ENCODE measurements at regions not wholly inside any gene's neighbourhood (a gene's known extent, or its start where the extent isn't known, plus 50 kb on each side); places are given as distances from the start of the nearest gene placed in this dataset.
"Not testable (repeated sequence)": the region's sequence is repeated elsewhere in the genome, so short reads cannot be mapped to it uniquely, and the experiment has no call there.

- no peaks in the 10 kb centered on the region for H3K4me1 ChIP-seq (ENCODE audit: control insufficient read depth, insufficient read depth, low read length)
- no peaks in the 10 kb centered on the region for H3K9me3 ChIP-seq (ENCODE audit: control insufficient read depth, insufficient read depth, low read length)
- no peak overlapping the region for H3K4me3 ChIP-seq (ENCODE audit: low read depth, low read length)
- no peaks in the 10 kb centered on the region for H3K27me3 ChIP-seq (ENCODE audit: control insufficient read depth, insufficient read depth, low read length)
- H3K36me3 ChIP-seq (ENCODE audit: control insufficient read depth, insufficient read depth, low read length) = no peaks in the 10 kb centered on the region
- no peak overlapping the region for H3K9ac ChIP-seq (ENCODE audit: low read depth, low read length)
Measured at GRCh38 chr13:48813518-48813917, 159.8 kb downstream of the CYSLTR2 start.

GRCh38 chr13:48816700-48817099 is 159.0 kb upstream of the FNDC3A start:
- H3K9me3 ChIP-seq (ENCODE audit: control insufficient read depth, insufficient read depth, low read length) = no peaks in the 10 kb centered on the region
- H3K27me3 ChIP-seq (ENCODE audit: control insufficient read depth, insufficient read depth, low read length) = no peaks in the 10 kb centered on the region
- no peak overlapping the region for H3K9ac ChIP-seq (ENCODE audit: low read depth, low read length)
- no peak overlapping the region for H3K4me3 ChIP-seq (ENCODE audit: low read depth, low read length)
- no peaks in the 10 kb centered on the region for H3K4me1 ChIP-seq (ENCODE audit: control insufficient read depth, insufficient read depth, low read length)
- no peaks in the 10 kb centered on the region for H3K36me3 ChIP-seq (ENCODE audit: control insufficient read depth, insufficient read depth, low read length)

- Histone ChIP-seq H3K9me3 (ENCODE audit: control insufficient read depth, insufficient read depth, low read length) (no peaks in the 10 kb centered on the region), H3K9ac (ENCODE audit: low read depth, low read length) (no peak overlapping the region), H3K4me3 (ENCODE audit: low read depth, low read length) (no peak overlapping the region), H3K4me1 (ENCODE audit: control insufficient read depth, insufficient read depth, low read length) (no peaks in the 10 kb centered on the region), H3K27me3 (ENCODE audit: control insufficient read depth, insufficient read depth, low read length) (no peaks in the 10 kb centered on the region), H3K36me3 (ENCODE audit: control insufficient read depth, insufficient read depth, low read length) (no peaks in the 10 kb centered on the region)
Measured at GRCh38 chr13:48817166-48817802, 158.4 kb upstream of the FNDC3A start.

GRCh38 chr13:48818495-48819356 is 157.0 kb upstream of the FNDC3A start:
- H3K9ac ChIP-seq (ENCODE audit: low read depth, low read length) = no peak overlapping the region
- no peaks in the 10 kb centered on the region for H3K4me1 ChIP-seq (ENCODE audit: control insufficient read depth, insufficient read depth, low read length)
- no peaks in the 10 kb centered on the region for H3K9me3 ChIP-seq (ENCODE audit: control insufficient read depth, insufficient read depth, low read length)
- no peak overlapping the region for H3K4me3 ChIP-seq (ENCODE audit: low read depth, low read length)
- H3K27me3 ChIP-seq (ENCODE audit: control insufficient read depth, insufficient read depth, low read length) = no peaks in the 10 kb centered on the region
- no peaks in the 10 kb centered on the region for H3K36me3 ChIP-seq (ENCODE audit: control insufficient read depth, insufficient read depth, low read length)

GRCh38 chr13:48819376-48819775 is 156.3 kb upstream of the FNDC3A start:
- no peak overlapping the region for H3K4me3 ChIP-seq (ENCODE audit: low read depth, low read length)
- H3K4me1 ChIP-seq (ENCODE audit: control insufficient read depth, insufficient read depth, low read length) = no peaks in the 10 kb centered on the region
- H3K9ac ChIP-seq (ENCODE audit: low read depth, low read length) = no peak overlapping the region
- no peaks in the 10 kb centered on the region for H3K36me3 ChIP-seq (ENCODE audit: control insufficient read depth, insufficient read depth, low read length)
- no peaks in the 10 kb centered on the region for H3K9me3 ChIP-seq (ENCODE audit: control insufficient read depth, insufficient read depth, low read length)
- no peaks in the 10 kb centered on the region for H3K27me3 ChIP-seq (ENCODE audit: control insufficient read depth, insufficient read depth, low read length)

GRCh38 chr13:48819899-48820298 is 155.8 kb upstream of the FNDC3A start:
- no peak overlapping the region for H3K4me3 ChIP-seq (ENCODE audit: low read depth, low read length)
- H3K9ac ChIP-seq (ENCODE audit: low read depth, low read length) = no peak overlapping the region
- no peaks in the 10 kb centered on the region for H3K4me1 ChIP-seq (ENCODE audit: control insufficient read depth, insufficient read depth, low read length)
- H3K27me3 ChIP-seq (ENCODE audit: control insufficient read depth, insufficient read depth, low read length) = no peaks in the 10 kb centered on the region
- no peaks in the 10 kb centered on the region for H3K9me3 ChIP-seq (ENCODE audit: control insufficient read depth, insufficient read depth, low read length)
- no peaks in the 10 kb centered on the region for H3K36me3 ChIP-seq (ENCODE audit: control insufficient read depth, insufficient read depth, low read length)

- not testable (repeated sequence) for H3K4me1 ChIP-seq (ENCODE audit: control insufficient read depth, insufficient read depth, low read length); H3K27me3 ChIP-seq (ENCODE audit: control insufficient read depth, insufficient read depth, low read length); H3K4me3 ChIP-seq (ENCODE audit: low read depth, low read length); H3K36me3 ChIP-seq (ENCODE audit: control insufficient read depth, insufficient read depth, low read length); H3K9ac ChIP-seq (ENCODE audit: low read depth, low read length)
- H3K9me3 ChIP-seq (ENCODE audit: control insufficient read depth, insufficient read depth, low read length) = peaks cover 13% of the 10 kb centered on the region
Measured at GRCh38 chr13:48823526-48823925, 152.2 kb upstream of the FNDC3A start.

GRCh38 chr13:48826039-48826438 is 149.7 kb upstream of the FNDC3A start:
- no peaks in the 10 kb centered on the region for H3K27me3 ChIP-seq (ENCODE audit: control insufficient read depth, insufficient read depth, low read length)
- H3K4me1 ChIP-seq (ENCODE audit: control insufficient read depth, insufficient read depth, low read length) = peaks cover 11% of the 10 kb centered on the region
- H3K9me3 ChIP-seq (ENCODE audit: control insufficient read depth, insufficient read depth, low read length) = peaks cover 13% of the 10 kb centered on the region
- no peak overlapping the region for H3K4me3 ChIP-seq (ENCODE audit: low read depth, low read length)
- peaks cover 3% of the 10 kb centered on the region for H3K36me3 ChIP-seq (ENCODE audit: control insufficient read depth, insufficient read depth, low read length)
- no peak overlapping the region for H3K9ac ChIP-seq (ENCODE audit: low read depth, low read length)

GRCh38 chr13:48826922-48827454 is 148.7 kb upstream of the FNDC3A start:
- peaks cover 13% of the 10 kb centered on the region for H3K9me3 ChIP-seq (ENCODE audit: control insufficient read depth, insufficient read depth, low read length)
- H3K4me3 ChIP-seq (ENCODE audit: low read depth, low read length); H3K36me3 ChIP-seq (ENCODE audit: control insufficient read depth, insufficient read depth, low read length); H3K9ac ChIP-seq (ENCODE audit: low read depth, low read length); H3K27me3 ChIP-seq (ENCODE audit: control insufficient read depth, insufficient read depth, low read length): not testable (repeated sequence)
- H3K4me1 ChIP-seq (ENCODE audit: control insufficient read depth, insufficient read depth, low read length) = peaks cover 11% of the 10 kb centered on the region

- Histone ChIP-seq H3K27me3 (ENCODE audit: control insufficient read depth, insufficient read depth, low read length) (no peaks in the 10 kb centered on the region), H3K36me3 (ENCODE audit: control insufficient read depth, insufficient read depth, low read length) (peaks cover 3% of the 10 kb centered on the region), H3K9ac (ENCODE audit: low read depth, low read length) (no peak overlapping the region), H3K9me3 (ENCODE audit: control insufficient read depth, insufficient read depth, low read length) (peaks cover 13% of the 10 kb centered on the region), H3K4me1 (ENCODE audit: control insufficient read depth, insufficient read depth, low read length) (peaks cover 11% of the 10 kb centered on the region), H3K4me3 (ENCODE audit: low read depth, low read length) (no peak overlapping the region)
Measured at GRCh38 chr13:48827709-48828108, 148.0 kb upstream of the FNDC3A start.

- peaks cover 13% of the 10 kb centered on the region for H3K9me3 ChIP-seq (ENCODE audit: control insufficient read depth, insufficient read depth, low read length)
- no peak overlapping the region for H3K4me3 ChIP-seq (ENCODE audit: low read depth, low read length)
- H3K36me3 ChIP-seq (ENCODE audit: control insufficient read depth, insufficient read depth, low read length) = peaks cover 3% of the 10 kb centered on the region
- H3K4me1 ChIP-seq (ENCODE audit: control insufficient read depth, insufficient read depth, low read length) = peaks cover 11% of the 10 kb centered on the region
- peak overlapping the region; percentile 26 for H3K9ac ChIP-seq (ENCODE audit: low read depth, low read length)
- no peaks in the 10 kb centered on the region for H3K27me3 ChIP-seq (ENCODE audit: control insufficient read depth, insufficient read depth, low read length)
Measured at GRCh38 chr13:48828962-48829411, 146.7 kb upstream of the FNDC3A start.

GRCh38 chr13:48829536-48829935 is 146.2 kb upstream of the FNDC3A start:
- H3K9ac ChIP-seq (ENCODE audit: low read depth, low read length) = no peak overlapping the region
- no peaks in the 10 kb centered on the region for H3K27me3 ChIP-seq (ENCODE audit: control insufficient read depth, insufficient read depth, low read length)
- H3K4me3 ChIP-seq (ENCODE audit: low read depth, low read length) = no peak overlapping the region
- H3K4me1 ChIP-seq (ENCODE audit: control insufficient read depth, insufficient read depth, low read length) = peaks cover 11% of the 10 kb centered on the region
- H3K9me3 ChIP-seq (ENCODE audit: control insufficient read depth, insufficient read depth, low read length) = peaks cover 13% of the 10 kb centered on the region
- peaks cover 3% of the 10 kb centered on the region for H3K36me3 ChIP-seq (ENCODE audit: control insufficient read depth, insufficient read depth, low read length)

Data from iPS-15b (cell line).